ENCODE measurements at regions not wholly inside any gene's neighbourhood (a gene's known extent, or its start where the extent isn't known, plus 50 kb on each side); places are given as distances from the start of the nearest gene placed in this dataset.

DNA sequence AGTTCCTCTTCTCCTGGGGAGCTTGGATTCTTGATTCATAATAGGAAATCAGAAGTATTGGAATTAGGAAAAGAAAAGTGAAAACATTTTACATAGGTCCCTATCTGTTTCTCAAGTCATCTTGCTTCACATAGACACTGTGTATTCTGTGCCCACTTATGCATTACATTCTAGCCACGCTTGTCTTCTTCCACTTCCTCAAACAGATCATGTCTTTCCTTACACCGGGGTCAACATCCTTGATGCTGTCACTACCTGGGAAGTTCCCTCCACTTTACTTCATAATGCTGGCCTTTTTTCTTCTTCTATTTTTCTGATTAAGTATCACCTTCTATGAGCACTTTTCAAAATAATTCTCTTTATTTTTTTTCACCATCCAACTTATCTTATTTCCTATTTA is 606.4 kb upstream of the CDH8 start:
- TF ChIP-seq, protein P1, sequence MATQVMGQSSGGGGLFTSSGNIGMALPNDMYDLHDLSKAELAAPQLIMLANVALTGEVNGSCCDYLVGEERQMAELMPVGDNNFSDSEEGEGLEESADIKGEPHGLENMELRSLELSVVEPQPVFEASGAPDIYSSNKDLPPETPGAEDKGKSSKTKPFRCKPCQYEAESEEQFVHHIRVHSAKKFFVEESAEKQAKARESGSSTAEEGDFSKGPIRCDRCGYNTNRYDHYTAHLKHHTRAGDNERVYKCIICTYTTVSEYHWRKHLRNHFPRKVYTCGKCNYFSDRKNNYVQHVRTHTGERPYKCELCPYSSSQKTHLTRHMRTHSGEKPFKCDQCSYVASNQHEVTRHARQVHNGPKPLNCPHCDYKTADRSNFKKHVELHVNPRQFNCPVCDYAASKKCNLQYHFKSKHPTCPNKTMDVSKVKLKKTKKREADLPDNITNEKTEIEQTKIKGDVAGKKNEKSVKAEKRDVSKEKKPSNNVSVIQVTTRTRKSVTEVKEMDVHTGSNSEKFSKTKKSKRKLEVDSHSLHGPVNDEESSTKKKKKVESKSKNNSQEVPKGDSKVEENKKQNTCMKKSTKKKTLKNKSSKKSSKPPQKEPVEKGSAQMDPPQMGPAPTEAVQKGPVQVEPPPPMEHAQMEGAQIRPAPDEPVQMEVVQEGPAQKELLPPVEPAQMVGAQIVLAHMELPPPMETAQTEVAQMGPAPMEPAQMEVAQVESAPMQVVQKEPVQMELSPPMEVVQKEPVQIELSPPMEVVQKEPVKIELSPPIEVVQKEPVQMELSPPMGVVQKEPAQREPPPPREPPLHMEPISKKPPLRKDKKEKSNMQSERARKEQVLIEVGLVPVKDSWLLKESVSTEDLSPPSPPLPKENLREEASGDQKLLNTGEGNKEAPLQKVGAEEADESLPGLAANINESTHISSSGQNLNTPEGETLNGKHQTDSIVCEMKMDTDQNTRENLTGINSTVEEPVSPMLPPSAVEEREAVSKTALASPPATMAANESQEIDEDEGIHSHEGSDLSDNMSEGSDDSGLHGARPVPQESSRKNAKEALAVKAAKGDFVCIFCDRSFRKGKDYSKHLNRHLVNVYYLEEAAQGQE (IDR thresholded peaks at IDR 0.05; ENCODE audit: insufficient read depth in 1 of 2, low read depth in 2 of 2, low read length in 1 of 2) = no peak
- TF ChIP-seq, protein P2, sequence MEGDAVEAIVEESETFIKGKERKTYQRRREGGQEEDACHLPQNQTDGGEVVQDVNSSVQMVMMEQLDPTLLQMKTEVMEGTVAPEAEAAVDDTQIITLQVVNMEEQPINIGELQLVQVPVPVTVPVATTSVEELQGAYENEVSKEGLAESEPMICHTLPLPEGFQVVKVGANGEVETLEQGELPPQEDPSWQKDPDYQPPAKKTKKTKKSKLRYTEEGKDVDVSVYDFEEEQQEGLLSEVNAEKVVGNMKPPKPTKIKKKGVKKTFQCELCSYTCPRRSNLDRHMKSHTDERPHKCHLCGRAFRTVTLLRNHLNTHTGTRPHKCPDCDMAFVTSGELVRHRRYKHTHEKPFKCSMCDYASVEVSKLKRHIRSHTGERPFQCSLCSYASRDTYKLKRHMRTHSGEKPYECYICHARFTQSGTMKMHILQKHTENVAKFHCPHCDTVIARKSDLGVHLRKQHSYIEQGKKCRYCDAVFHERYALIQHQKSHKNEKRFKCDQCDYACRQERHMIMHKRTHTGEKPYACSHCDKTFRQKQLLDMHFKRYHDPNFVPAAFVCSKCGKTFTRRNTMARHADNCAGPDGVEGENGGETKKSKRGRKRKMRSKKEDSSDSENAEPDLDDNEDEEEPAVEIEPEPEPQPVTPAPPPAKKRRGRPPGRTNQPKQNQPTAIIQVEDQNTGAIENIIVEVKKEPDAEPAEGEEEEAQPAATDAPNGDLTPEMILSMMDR (IDR thresholded peaks at IDR 0.05) = no peak
- TF ChIP-seq SIN3A (IDR thresholded peaks at IDR 0.05; ENCODE audit: borderline replicate concordance, insufficient read depth, low read depth, low read length) (no peak), POLR2AphosphoS5 (IDR thresholded peaks at IDR 0.05; ENCODE audit: low read depth, low read length) (no peak), TCF7L2 (IDR thresholded peaks at IDR 0.05; ENCODE audit: low read depth, low read length) (no peak)
- H3K36me3 ChIP-seq (ENCODE audit: control insufficient read depth, insufficient read depth, low read length) = no peaks in the 10 kb centered on the region
- no peaks in the 10 kb centered on the region for H3K27me3 ChIP-seq (ENCODE audit: control insufficient read depth, insufficient read depth, low read length)
- DNase-seq (ENCODE audit: low read depth, low spot score) = no peak
- H3K9me3 ChIP-seq (ENCODE audit: control insufficient read depth, insufficient read depth, low read depth, low read length) = no peaks in the 10 kb centered on the region
- no peak for ATAC-seq
- no peak overlapping the region for H3K4me3 ChIP-seq (ENCODE audit: low read depth in 2 of 2, low read length in 2 of 2)
- ChIA-PET POLR2A (no interaction called here), CTCF (no interaction called here)
- in situ Hi-C loops (cut with HindIII; ENCODE audit: low pct_unique_long_range_greater_than_20kb, low sequenced_read_pairs) (no loop called here), intact Hi-C loops (cut with micrococcal nuclease; ENCODE audit: unreplicated experiment) (no loop called here)
- H3K27ac ChIP-seq (ENCODE audit: low read length) = no peak overlapping the region
- H3K4me1 ChIP-seq (ENCODE audit: control insufficient read depth, insufficient read depth, low read length) = no peaks in the 10 kb centered on the region
- no TSS peak for BruUV-seq (replicated peaks)

DNA sequence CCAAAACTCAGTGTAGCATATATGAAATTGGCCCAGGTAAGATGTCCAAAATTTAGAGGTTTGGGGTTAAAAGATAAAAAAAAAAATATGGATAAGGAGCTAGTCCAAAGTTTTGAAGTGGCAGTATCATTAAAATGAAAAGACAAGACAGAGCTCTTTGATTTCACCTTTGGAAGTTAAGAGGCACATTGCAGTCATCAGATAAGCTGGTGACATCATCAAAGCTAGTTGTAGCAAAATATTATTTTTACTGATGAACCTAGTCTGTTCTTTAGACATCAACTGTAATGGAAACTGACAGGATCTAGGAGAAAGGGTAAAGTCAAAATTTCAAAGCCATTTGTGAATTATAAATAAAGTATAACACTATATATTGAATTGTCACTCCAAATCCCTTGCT is 603.7 kb upstream of the CDH8 start:
- no TSS peak for BruUV-seq (replicated peaks)
- in situ Hi-C loops (cut with HindIII; ENCODE audit: low pct_unique_long_range_greater_than_20kb, low sequenced_read_pairs) = no loop called here
- Histone ChIP-seq H3K27ac (ENCODE audit: low read length) (no peak overlapping the region), H3K27me3 (ENCODE audit: control insufficient read depth, insufficient read depth, low read length) (no peaks in the 10 kb centered on the region), H3K4me3 (ENCODE audit: low read depth in 2 of 2, low read length in 2 of 2) (no peak overlapping the region), H3K4me1 (ENCODE audit: control insufficient read depth, insufficient read depth, low read length) (no peaks in the 10 kb centered on the region), H3K36me3 (ENCODE audit: control insufficient read depth, insufficient read depth, low read length) (no peaks in the 10 kb centered on the region), H3K9me3 (ENCODE audit: control insufficient read depth, insufficient read depth, low read depth, low read length) (no peaks in the 10 kb centered on the region)
- ATAC-seq (no peak), DNase-seq (ENCODE audit: low read depth, low spot score) (no peak)
- intact Hi-C loops (cut with micrococcal nuclease; ENCODE audit: unreplicated experiment) = no loop called here
- no peak for TF ChIP-seq SIN3A (IDR thresholded peaks at IDR 0.05; ENCODE audit: borderline replicate concordance, insufficient read depth, low read depth, low read length)
- TF ChIP-seq POLR2AphosphoS5 (IDR thresholded peaks at IDR 0.05; ENCODE audit: low read depth, low read length) = no peak
- TF ChIP-seq, protein P2 (IDR thresholded peaks at IDR 0.05) = no peak
- no peak for TF ChIP-seq TCF7L2 (IDR thresholded peaks at IDR 0.05; ENCODE audit: low read depth, low read length)
- TF ChIP-seq, protein P1 (IDR thresholded peaks at IDR 0.05; ENCODE audit: insufficient read depth in 1 of 2, low read depth in 2 of 2, low read length in 1 of 2) = no peak
- CTCF ChIA-PET = no interaction called here
- POLR2A ChIA-PET = no interaction called here
